ENCODE measurements at regions not wholly inside any gene's neighbourhood (a gene's known extent, or its start where the extent isn't known, plus 50 kb on each side); places are given as distances from the start of the nearest gene placed in this dataset.

GRCh38 chr14:22468830-22469229, 120.2 kb downstream of the DAD1 start:
- no peak overlapping the region for H3K27ac ChIP-seq

GRCh38 chr14:22466491-22466890, 122.5 kb downstream of the DAD1 start:
- TF ChIP-seq CTCF (IDR thresholded peaks at IDR 0.05): no peak

More at GRCh38 chr14:22468830-22469229, 120.2 kb downstream of the DAD1 start:
- H3K4me1 ChIP-seq: peaks cover 3% of the 10 kb centered on the region
- no peak for TF ChIP-seq CTCF (IDR thresholded peaks at IDR 0.05)
- H3K4me2 ChIP-seq (ENCODE audit: low read length): no peak overlapping the region
- no peaks in the 10 kb centered on the region for H3K36me3 ChIP-seq (ENCODE audit: control insufficient read depth, insufficient read depth, low read length)
- no peaks in the 10 kb centered on the region for H3K27me3 ChIP-seq (ENCODE audit: control insufficient read depth, insufficient read depth, low read length)
- no peaks in the 10 kb centered on the region for H3K79me2 ChIP-seq
- no peak overlapping the region for H2AFZ ChIP-seq
- H3K9me3 ChIP-seq (ENCODE audit: control insufficient read depth, low read length): no peaks in the 10 kb centered on the region
- no peak overlapping the region for H3K9ac ChIP-seq
- H3K4me3 ChIP-seq (ENCODE audit: low read depth, low read length): no peak overlapping the region

GRCh38 chr14:22465201-22465840, 123.7 kb downstream of the DAD1 start:
- TF ChIP-seq CTCF (IDR thresholded peaks at IDR 0.05): no peak
- Histone ChIP-seq H3K9ac (no peak overlapping the region), H3K36me3 (ENCODE audit: control insufficient read depth, insufficient read depth, low read length) (no peaks in the 10 kb centered on the region), H3K27ac (no peak overlapping the region), H3K4me3 (ENCODE audit: low read depth, low read length) (no peak overlapping the region), H3K27me3 (ENCODE audit: control insufficient read depth, insufficient read depth, low read length) (no peaks in the 10 kb centered on the region), H3K4me2 (ENCODE audit: low read length) (no peak overlapping the region), H3K4me1 (peaks cover 3% of the 10 kb centered on the region), H2AFZ (no peak overlapping the region), H3K9me3 (ENCODE audit: control insufficient read depth, low read length) (no peaks in the 10 kb centered on the region), H3K79me2 (no peaks in the 10 kb centered on the region)

More at GRCh38 chr14:22466491-22466890, 122.5 kb downstream of the DAD1 start:
- Histone ChIP-seq H3K9ac (no peak overlapping the region), H3K79me2 (no peaks in the 10 kb centered on the region), H3K4me2 (ENCODE audit: low read length) (no peak overlapping the region), H3K27ac (no peak overlapping the region), H3K36me3 (ENCODE audit: control insufficient read depth, insufficient read depth, low read length) (no peaks in the 10 kb centered on the region), H3K9me3 (ENCODE audit: control insufficient read depth, low read length) (no peaks in the 10 kb centered on the region), H3K4me1 (peaks cover 3% of the 10 kb centered on the region), H3K4me3 (ENCODE audit: low read depth, low read length) (no peak overlapping the region), H3K27me3 (ENCODE audit: control insufficient read depth, insufficient read depth, low read length) (no peaks in the 10 kb centered on the region), H2AFZ (no peak overlapping the region)

GRCh38 chr14:22464422-22465142, 124.4 kb downstream of the DAD1 start:
- no peaks in the 10 kb centered on the region for H3K79me2 ChIP-seq

More at GRCh38 chr14:22464422-22465142, 124.4 kb downstream of the DAD1 start:
- peaks cover 3% of the 10 kb centered on the region for H3K4me1 ChIP-seq
- no peaks in the 10 kb centered on the region for H3K27me3 ChIP-seq (ENCODE audit: control insufficient read depth, insufficient read depth, low read length)
- no peak overlapping the region for H3K4me2 ChIP-seq (ENCODE audit: low read length)
- no peak overlapping the region for H3K27ac ChIP-seq
- no peaks in the 10 kb centered on the region for H3K36me3 ChIP-seq (ENCODE audit: control insufficient read depth, insufficient read depth, low read length)
- no peak overlapping the region for H3K4me3 ChIP-seq (ENCODE audit: low read depth, low read length)
- H3K9me3 ChIP-seq (ENCODE audit: control insufficient read depth, low read length): no peaks in the 10 kb centered on the region
- no peak overlapping the region for H2AFZ ChIP-seq
- TF ChIP-seq CTCF (IDR thresholded peaks at IDR 0.05): no peak
- H3K9ac ChIP-seq: no peak overlapping the region
